ENCODE measurements at regions not wholly inside any gene's neighbourhood (a gene's known extent, or its start where the extent isn't known, plus 50 kb on each side); places are given as distances from the start of the nearest gene placed in this dataset.

- TF ChIP-seq GATA3 (IDR thresholded peaks at IDR 0.05; ENCODE audit: low read depth, low read length), result no peak
- TF ChIP-seq GATA2 (IDR thresholded peaks at IDR 0.05; ENCODE audit: low read depth, low read length), result no peak
Observed at GRCh38 chr3:68207327-68207726, 552.9 kb upstream of the SUCLG2 start.
